GM12874 (cell line): ENCODE measurements at regions not wholly inside any gene's neighbourhood (a gene's known extent, or its start where the extent isn't known, plus 50 kb on each side); places are given as distances from the start of the nearest gene placed in this dataset.
A peak's percentile ranks its signal among the peaks of the same experiment; 100 is the strongest.

ENCODE experiments used
- TF ChIP-seq, protein P1 (sequence below): IDR thresholded peaks from 2 replicates; pipeline ENCODE4 v1.5.1; 2011; ENCODE audit warnings: low read depth, mild to moderate bottlenecking, control low read depth, low read length, moderate library complexity; ENCODE audit not compliant: insufficient read depth

DNA sequence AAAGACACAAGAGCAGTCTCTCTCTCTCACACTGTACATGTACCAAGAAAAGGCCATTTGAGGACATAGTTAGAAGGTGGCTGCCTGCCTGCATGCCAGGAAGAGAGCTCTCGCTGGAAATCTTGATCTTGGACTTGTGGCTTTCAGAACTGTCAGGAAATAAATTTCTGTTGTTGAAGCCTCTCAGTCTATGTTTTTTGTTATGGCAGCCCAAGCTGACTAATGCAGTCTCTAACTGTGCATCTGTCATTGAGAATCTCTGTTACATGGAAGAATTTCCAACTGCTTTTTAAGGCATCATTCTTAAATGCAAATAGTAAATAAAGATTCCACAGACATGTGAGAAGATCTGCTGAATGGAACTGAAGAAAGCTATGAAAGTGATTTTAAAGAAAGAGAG lies 198.3 kb downstream of the PCDH10 start:
- TF ChIP-seq, protein P1, sequence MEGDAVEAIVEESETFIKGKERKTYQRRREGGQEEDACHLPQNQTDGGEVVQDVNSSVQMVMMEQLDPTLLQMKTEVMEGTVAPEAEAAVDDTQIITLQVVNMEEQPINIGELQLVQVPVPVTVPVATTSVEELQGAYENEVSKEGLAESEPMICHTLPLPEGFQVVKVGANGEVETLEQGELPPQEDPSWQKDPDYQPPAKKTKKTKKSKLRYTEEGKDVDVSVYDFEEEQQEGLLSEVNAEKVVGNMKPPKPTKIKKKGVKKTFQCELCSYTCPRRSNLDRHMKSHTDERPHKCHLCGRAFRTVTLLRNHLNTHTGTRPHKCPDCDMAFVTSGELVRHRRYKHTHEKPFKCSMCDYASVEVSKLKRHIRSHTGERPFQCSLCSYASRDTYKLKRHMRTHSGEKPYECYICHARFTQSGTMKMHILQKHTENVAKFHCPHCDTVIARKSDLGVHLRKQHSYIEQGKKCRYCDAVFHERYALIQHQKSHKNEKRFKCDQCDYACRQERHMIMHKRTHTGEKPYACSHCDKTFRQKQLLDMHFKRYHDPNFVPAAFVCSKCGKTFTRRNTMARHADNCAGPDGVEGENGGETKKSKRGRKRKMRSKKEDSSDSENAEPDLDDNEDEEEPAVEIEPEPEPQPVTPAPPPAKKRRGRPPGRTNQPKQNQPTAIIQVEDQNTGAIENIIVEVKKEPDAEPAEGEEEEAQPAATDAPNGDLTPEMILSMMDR: no peak

DNA sequence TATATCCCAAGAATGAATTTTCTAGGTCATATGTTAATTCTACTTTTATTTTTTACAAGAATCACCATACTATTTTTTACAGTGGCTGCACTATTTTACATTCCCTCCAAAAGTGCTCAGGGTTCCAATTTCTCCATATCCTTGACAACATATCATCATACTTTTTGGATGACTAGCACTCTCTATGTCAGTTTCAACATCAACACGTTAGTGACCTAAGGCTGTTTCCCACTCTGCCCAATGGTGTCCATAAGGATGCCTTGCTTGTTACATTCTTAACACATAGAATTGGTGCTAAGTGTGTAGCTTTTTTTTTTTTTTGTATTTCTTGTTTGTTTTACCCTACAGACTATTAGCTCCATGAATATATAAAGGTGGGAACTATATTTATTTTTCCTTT lies 175.4 kb downstream of the PCDH10 start:
- TF ChIP-seq, protein P1: no peak

DNA sequence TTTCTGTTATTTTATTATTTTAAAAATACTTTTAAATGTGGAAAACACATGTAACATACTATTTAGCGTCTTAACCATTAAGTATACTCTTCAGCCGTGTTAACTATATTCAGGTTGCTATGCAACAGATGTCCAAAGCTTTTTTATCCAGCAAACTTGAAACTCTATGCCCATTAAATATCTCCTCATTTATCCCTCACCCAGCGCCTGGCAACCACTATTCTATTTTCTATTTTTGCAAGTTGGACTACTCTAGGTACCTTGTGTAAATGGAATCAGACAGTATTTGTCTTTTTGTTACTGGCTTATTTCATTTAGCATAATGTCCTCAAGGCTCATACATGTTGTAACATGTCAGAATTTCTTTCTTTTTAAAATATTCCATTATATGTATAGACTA lies 174.6 kb downstream of the PCDH10 start:
- TF ChIP-seq, protein P1: no peak

DNA sequence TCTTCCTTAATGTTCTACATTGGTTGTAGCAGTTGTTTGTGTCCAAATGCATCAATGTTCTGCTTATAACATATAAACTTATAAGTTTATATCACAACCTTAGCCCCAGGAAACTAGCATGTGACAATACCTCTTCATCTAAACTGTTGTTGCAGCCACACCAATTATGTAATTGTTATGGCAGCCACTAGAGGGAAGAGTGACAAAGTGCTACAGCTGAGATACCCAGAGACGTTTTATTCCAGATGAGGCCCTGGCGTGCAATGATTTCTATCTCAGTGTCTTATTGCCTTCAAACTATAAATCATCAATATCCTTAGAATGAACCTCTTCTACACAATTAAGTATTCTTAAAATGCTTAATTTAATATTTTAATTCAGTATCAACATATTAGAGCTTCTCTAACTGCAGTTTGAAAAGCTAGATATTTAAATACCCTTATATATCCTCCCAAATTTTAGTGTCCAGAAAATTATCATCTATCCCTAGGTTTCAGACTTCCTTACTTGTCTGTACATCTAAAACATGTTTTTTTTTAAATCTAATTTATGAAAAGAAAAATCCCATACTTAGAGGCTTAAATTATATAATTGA lies 171.6 kb downstream of the PCDH10 start:
- TF ChIP-seq, protein P1: peak; percentile 58; the same call in 1 of the 2 replicates

GRCh38 chr4:133316909-133317308 lies 167.8 kb downstream of the PCDH10 start:
- TF ChIP-seq, protein P1: no peak

DNA sequence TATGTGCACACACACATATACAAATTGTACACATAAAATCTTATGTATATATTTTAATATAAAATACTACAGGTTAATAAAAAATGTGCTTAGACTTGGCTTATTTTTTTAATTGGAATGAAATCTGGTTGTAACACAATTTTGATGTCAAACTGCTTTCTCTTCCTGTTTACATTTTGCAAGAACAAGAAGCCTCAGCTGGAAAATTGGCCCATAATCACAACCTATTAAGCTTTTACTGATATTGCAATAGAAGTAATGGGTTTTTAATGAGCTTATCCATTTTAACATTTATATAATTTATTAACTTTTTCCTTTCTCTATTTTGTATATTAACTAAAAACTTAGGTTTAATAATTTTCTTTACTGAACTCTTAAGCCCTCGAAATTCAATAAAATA lies 165.9 kb downstream of the PCDH10 start:
- TF ChIP-seq, protein P1: no peak

DNA sequence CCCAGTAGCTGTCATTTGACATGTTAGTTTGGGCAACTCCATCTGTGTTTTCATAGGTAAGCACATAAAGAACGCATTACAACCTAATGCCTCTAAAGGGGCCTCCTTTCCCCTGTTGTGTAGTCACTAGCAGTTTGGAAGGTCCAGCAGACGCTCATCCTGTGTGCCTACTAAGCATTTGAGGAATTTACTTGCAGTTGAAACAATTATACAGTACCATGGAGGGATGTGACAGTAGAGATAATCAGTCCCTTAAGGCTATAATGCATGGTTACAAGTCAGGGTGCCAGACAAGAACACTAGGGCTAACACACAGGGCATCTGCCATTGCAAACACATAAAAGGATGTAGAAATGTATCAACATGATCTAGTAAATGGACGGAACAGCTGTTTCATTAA lies 138.3 kb downstream of the PCDH10 start:
- TF ChIP-seq, protein P1: no peak
